OCI-LY7 (cell line): ENCODE measurements at regions not wholly inside any gene's neighbourhood (a gene's known extent, or its start where the extent isn't known, plus 50 kb on each side); places are given as distances from the start of the nearest gene placed in this dataset.

ENCODE experiments used
- BruUV-seq: library from RNA; stranded (reverse); fragments of 400-500 nt; replicated peaks from 2 replicates; lab custom pipeline; 2021; lab: Mats Ljungman, UMichigan
- CTCF ChIA-PET: fragments of 300-600 bp; sonication (Branson Sonifier 250); formaldehyde crosslinking; loops from one replicate; lab custom pipeline; 2022; ENCODE audit warnings: antibody characterized with exemption; ENCODE audit not compliant: unreplicated experiment; lab: Charles Lee
- POLR2A ChIA-PET: fragments of 300-600 bp; sonication (Branson Sonifier 250); formaldehyde crosslinking; loops from one replicate; lab custom pipeline; 2022; ENCODE audit warnings: antibody characterized with exemption; lab: Charles Lee
- DNase-seq: peaks from one replicate; pipeline ENCODE4 v3.0.0-alpha.2; 2015; ENCODE audit warnings: low spot score
- H2AFZ ChIP-seq: fragments of 200-600 bp; sonication (generic), shearing (Covaris generic); 2 replicates; pipeline ENCODE4 v1.6.1; 2014; ENCODE audit warnings: mild to moderate bottlenecking, antibody characterized with exemption, low read length, moderate library complexity
- H3K27ac ChIP-seq: fragments of 200-600 bp; sonication (generic); 2 replicates; pipeline ENCODE4 v1.5.1; 2014; ENCODE audit warnings: mixed run types, low read depth, mild to moderate bottlenecking, moderate library complexity, low read length, inconsistent platforms; ENCODE audit not compliant: poor library complexity, severe bottlenecking
- H3K36me3 ChIP-seq: fragments of 200-600 bp; sonication (generic); 2 replicates; pipeline ENCODE4 v1.6.1; 2014; ENCODE audit warnings: mild to moderate bottlenecking, antibody characterized with exemption, low read length, moderate library complexity, mixed read lengths; ENCODE audit not compliant: insufficient read depth
- H3K4me1 ChIP-seq: fragments of 200-600 bp; sonication (generic); 2 replicates; pipeline ENCODE4 v1.5.1; 2014; ENCODE audit warnings: mild to moderate bottlenecking, low read length; ENCODE audit not compliant: insufficient read depth, poor library complexity, severe bottlenecking
- H3K4me2 ChIP-seq: fragments of 200-600 bp; sonication (generic); 2 replicates; pipeline ENCODE4 v1.6.1; 2014; ENCODE audit warnings: mild to moderate bottlenecking, low read length
- H3K4me3 ChIP-seq: fragments of 200-600 bp; sonication (generic); 2 replicates; pipeline ENCODE4 v1.5.1; 2014; ENCODE audit warnings: mild to moderate bottlenecking, low read depth, low read length; ENCODE audit not compliant: poor library complexity, severe bottlenecking
- H3K79me2 ChIP-seq: fragments of 200-600 bp; sonication (generic); 2 replicates; pipeline ENCODE4 v1.6.1; 2016; ENCODE audit warnings: low read depth, mild to moderate bottlenecking, low read length, moderate library complexity, mixed read lengths; ENCODE audit not compliant: insufficient read depth
- H3K9me2 ChIP-seq: fragments of 200-600 bp; sonication (generic); 2 replicates; pipeline ENCODE4 v1.6.1; 2016; ENCODE audit warnings: mild to moderate bottlenecking, low read length, mixed read lengths; ENCODE audit not compliant: insufficient read depth
- H3K9me3 ChIP-seq: fragments of 200-600 bp; sonication (generic); 2 replicates; pipeline ENCODE4 v1.6.1; 2014; ENCODE audit warnings: mild to moderate bottlenecking, mixed run types, low read length, mixed read lengths
- H4K20me1 ChIP-seq: fragments of 200-600 bp; sonication (generic); 2 replicates; pipeline ENCODE4 v1.6.1; 2014; ENCODE audit warnings: mild to moderate bottlenecking, antibody characterized with exemption, low read length, moderate library complexity, mixed read lengths; ENCODE audit not compliant: insufficient read depth
- EZH2phosphoT487 ChIP-seq: fragments of 200-600 bp; sonication (generic); IDR thresholded peaks from 2 replicates; pipeline ENCODE4 v1.6.1; 2018; ENCODE audit warnings: low read depth, borderline replicate concordance, mild to moderate bottlenecking, mixed run types, antibody characterized with exemption, low read length, moderate library complexity, mixed read lengths
- intact Hi-C: fragments of 100-400 bp; cut with micrococcal nuclease; formaldehyde crosslinking; loops from one replicate; pipeline ENCODE4 v1.10.0; 2022; ENCODE audit not compliant: unreplicated experiment
- TF ChIP-seq, protein P1 (sequence below): fragments of 200-600 bp; sonication (generic); conservative IDR thresholded peaks from 2 replicates; pipeline ENCODE4 v1.5.1; 2014; ENCODE audit warnings: mild to moderate bottlenecking, antibody characterized with exemption, low read length, moderate library complexity, mixed read lengths

DNA sequence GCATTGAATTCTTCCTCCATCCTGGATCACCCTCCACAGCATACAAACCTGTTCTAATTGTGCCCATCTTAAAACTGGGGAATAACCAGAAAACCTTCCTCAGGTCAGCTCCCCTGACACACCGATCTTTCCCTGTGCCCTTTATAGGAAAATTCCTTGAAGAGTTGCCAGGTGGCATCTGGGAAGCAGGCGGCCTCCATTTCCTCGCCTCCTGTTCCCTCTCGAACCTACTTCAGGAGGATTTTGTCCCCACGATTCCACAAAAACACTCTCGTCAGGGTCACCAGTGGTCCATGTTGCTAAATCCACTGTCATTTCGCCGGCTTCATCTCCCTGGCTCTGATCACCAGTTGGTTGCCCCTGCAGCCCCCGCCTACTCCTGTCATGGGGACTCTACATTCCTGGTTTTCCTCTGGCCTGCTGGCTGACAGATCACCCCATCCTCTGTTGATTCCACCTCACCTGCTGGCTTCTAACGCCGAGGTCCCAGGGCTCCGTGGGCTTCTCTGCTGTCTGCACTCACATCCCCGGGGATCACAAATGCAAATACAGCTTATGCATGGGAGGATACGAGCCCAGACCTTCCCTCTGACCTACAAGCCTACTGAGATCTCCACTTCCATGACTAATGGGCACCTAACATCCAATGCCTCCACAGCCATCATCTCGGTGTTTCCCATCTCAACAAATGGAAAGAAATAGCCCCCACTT, 92.5 kb upstream of the PRDM11 start:
- POLR2A ChIA-PET, result interaction anchor here (0.7 kb wide), 1 partner anchor 84 kb away, joined by 4 read pairs; no protein-coding TSS in a partner anchor

DNA sequence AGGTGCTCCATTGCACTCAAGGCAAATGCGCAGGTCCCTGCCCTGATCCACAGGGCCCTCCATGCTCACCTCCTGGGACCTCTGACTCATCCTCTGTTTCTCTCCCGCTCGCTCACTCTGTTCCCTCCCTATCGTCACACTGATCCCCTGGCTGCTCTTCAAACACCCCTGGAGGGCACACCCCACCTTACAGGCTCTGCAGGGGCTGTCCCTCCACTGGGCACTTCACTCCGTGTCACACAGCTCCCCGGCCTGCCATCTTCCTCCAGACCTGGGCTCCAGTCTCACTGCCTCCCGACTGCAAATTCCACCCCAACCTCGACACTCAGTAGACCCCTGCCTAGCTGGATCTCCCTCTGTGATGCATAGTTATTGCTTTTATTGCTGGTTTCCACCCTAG, 91.5 kb upstream of the PRDM11 start:
- no peak overlapping the region for H3K4me3 ChIP-seq
- ChIA-PET POLR2A (interaction anchor here (1.2 kb wide), 1 partner anchor 9 kb away, joined by 4 read pairs; no protein-coding TSS in a partner anchor), CTCF (interaction anchor here (0.8 kb wide), 1 partner anchor 29 kb away, joined by 4 read pairs; no protein-coding TSS in a partner anchor)
- no peak for DNase-seq
- H3K9me3 ChIP-seq, result no peaks in the 10 kb centered on the region
- TF ChIP-seq, protein P1, sequence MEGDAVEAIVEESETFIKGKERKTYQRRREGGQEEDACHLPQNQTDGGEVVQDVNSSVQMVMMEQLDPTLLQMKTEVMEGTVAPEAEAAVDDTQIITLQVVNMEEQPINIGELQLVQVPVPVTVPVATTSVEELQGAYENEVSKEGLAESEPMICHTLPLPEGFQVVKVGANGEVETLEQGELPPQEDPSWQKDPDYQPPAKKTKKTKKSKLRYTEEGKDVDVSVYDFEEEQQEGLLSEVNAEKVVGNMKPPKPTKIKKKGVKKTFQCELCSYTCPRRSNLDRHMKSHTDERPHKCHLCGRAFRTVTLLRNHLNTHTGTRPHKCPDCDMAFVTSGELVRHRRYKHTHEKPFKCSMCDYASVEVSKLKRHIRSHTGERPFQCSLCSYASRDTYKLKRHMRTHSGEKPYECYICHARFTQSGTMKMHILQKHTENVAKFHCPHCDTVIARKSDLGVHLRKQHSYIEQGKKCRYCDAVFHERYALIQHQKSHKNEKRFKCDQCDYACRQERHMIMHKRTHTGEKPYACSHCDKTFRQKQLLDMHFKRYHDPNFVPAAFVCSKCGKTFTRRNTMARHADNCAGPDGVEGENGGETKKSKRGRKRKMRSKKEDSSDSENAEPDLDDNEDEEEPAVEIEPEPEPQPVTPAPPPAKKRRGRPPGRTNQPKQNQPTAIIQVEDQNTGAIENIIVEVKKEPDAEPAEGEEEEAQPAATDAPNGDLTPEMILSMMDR, result no peak
- no peak for TF ChIP-seq EZH2phosphoT487
- no peaks in the 10 kb centered on the region for H3K9me2 ChIP-seq
- no peaks in the 10 kb centered on the region for H4K20me1 ChIP-seq
- no peak overlapping the region for H2AFZ ChIP-seq
- intact Hi-C loops, result no loop called here
- no peaks in the 10 kb centered on the region for H3K4me1 ChIP-seq
- H3K4me2 ChIP-seq, result no peak overlapping the region
- BruUV-seq, result no TSS peak
- no peaks in the 10 kb centered on the region for H3K79me2 ChIP-seq
- H3K36me3 ChIP-seq, result no peaks in the 10 kb centered on the region
- no peak overlapping the region for H3K27ac ChIP-seq

More for the DNA sequence above, 92.5 kb upstream of the PRDM11 start:
- Histone ChIP-seq H3K4me1 (peaks cover 6% of the 10 kb centered on the region), H2AFZ (no peak overlapping the region), H3K4me3 (no peak overlapping the region), H3K9me3 (no peaks in the 10 kb centered on the region), H3K4me2 (no peak overlapping the region), H4K20me1 (no peaks in the 10 kb centered on the region), H3K36me3 (no peaks in the 10 kb centered on the region), H3K27ac (no peak overlapping the region), H3K79me2 (no peaks in the 10 kb centered on the region), H3K9me2 (no peaks in the 10 kb centered on the region)
- no TSS peak for BruUV-seq
- TF ChIP-seq, protein P1, result no peak
- TF ChIP-seq EZH2phosphoT487, result no peak
- no peak for DNase-seq
- CTCF ChIA-PET, result no interaction called here
- intact Hi-C loops, result no loop called here

DNA sequence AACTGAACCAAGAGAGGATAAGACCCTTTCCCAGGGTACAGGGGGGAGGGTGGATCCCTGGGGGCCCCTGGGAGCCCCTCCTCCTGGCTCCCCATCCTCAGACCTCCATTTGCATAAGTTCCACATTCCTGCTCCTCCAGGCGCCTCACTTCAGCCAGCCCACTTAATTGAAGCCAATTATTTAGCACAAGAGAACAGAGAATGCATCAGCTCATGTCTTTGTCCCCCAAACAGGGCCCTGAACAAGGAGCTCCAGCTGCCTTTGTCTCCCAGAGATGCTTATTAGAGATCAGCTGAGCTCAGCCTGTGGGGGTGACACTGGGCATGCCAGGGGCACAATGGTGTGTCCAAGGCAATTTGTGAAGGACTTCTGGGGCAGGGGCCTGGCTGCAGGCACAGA, 89.9 kb upstream of the PRDM11 start:
- no peak overlapping the region for H3K4me2 ChIP-seq
- TF ChIP-seq EZH2phosphoT487, result no peak
- TF ChIP-seq, protein P1, result no peak
- CTCF ChIA-PET, result no interaction called here
- no peak overlapping the region for H3K27ac ChIP-seq
- H3K4me3 ChIP-seq, result no peak overlapping the region
- no peaks in the 10 kb centered on the region for H3K36me3 ChIP-seq
- H3K9me2 ChIP-seq, result no peaks in the 10 kb centered on the region
- no peaks in the 10 kb centered on the region for H3K4me1 ChIP-seq
- POLR2A ChIA-PET, result interaction anchor here (0.6 to 1.4 kb wide), 3 partner anchors 9 to 1231 kb away, joined by 3 read pairs; no protein-coding TSS in a partner anchor
- H2AFZ ChIP-seq, result no peak overlapping the region
- DNase-seq, result no peak
- H3K79me2 ChIP-seq, result no peaks in the 10 kb centered on the region
- no peaks in the 10 kb centered on the region for H4K20me1 ChIP-seq
- intact Hi-C loops, result no loop called here
- H3K9me3 ChIP-seq, result no peaks in the 10 kb centered on the region
- no TSS peak for BruUV-seq
